ENCODE measurements at regions not wholly inside any gene's neighbourhood (a gene's known extent, or its start where the extent isn't known, plus 50 kb on each side); places are given as distances from the start of the nearest gene placed in this dataset.

GRCh38 chr16:59385491-59385890 is 651.4 kb upstream of the GOT2 start:
- Histone ChIP-seq H3K4me1 (no peaks in the 10 kb centered on the region), H3K9me3 (no peaks in the 10 kb centered on the region), H3K27me3 (no peaks in the 10 kb centered on the region), H3K4me3 (no peak overlapping the region), H3K36me3 (replicated peaks in 1 of 2; ENCODE audit: insufficient read depth in 1 of 2, low read depth in 2 of 2) (no peaks in the 10 kb centered on the region), H3K27ac (no peak overlapping the region)
- no peak for DNase-seq
- intact Hi-C loops (cut with DNase I) = no loop called here
- TF ChIP-seq CTCF (IDR thresholded peaks at IDR 0.05) = no peak
- no peak for TF ChIP-seq POLR2A (IDR thresholded peaks at IDR 0.05)
- 49 to 58% methylated on average over 3 of the region's 3 CpGs for WGBS, 2 donors
- ATAC-seq = peak; percentile 12

- no peaks in the 10 kb centered on the region for H3K4me1 ChIP-seq
- DNase-seq (no peak), ATAC-seq (no peak)
- no peaks in the 10 kb centered on the region for H3K9me3 ChIP-seq
- no peaks in the 10 kb centered on the region for H3K27me3 ChIP-seq
- intact Hi-C loops (cut with DNase I) = no loop called here
- H3K27ac ChIP-seq = no peak overlapping the region
- H3K4me3 ChIP-seq = no peak overlapping the region
- no peak for TF ChIP-seq POLR2A (IDR thresholded peaks at IDR 0.05)
- no peak for TF ChIP-seq CTCF (IDR thresholded peaks at IDR 0.05)
- no peaks in the 10 kb centered on the region for H3K36me3 ChIP-seq (replicated peaks in 1 of 2; ENCODE audit: insufficient read depth in 1 of 2, low read depth in 2 of 2)
These were observed 639.5 kb upstream of the GOT2 start for GRCh38 chr16:59373632-59374031.

- Histone ChIP-seq H3K27me3 (no peaks in the 10 kb centered on the region), H3K9me3 (no peaks in the 10 kb centered on the region), H3K36me3 (replicated peaks in 1 of 2; ENCODE audit: insufficient read depth in 1 of 2, low read depth in 2 of 2) (no peaks in the 10 kb centered on the region), H3K27ac (no peak overlapping the region), H3K4me1 (no peaks in the 10 kb centered on the region), H3K4me3 (no peak overlapping the region)
- TF ChIP-seq POLR2A (IDR thresholded peaks at IDR 0.05) = no peak
- TF ChIP-seq CTCF (IDR thresholded peaks at IDR 0.05) = no peak
- DNase-seq (no peak), ATAC-seq (no peak)
- WGBS, 2 donors = 22 to 26% methylated on average over 4 of the region's 4 CpGs
- intact Hi-C loops (cut with DNase I) = no loop called here
These were observed 636.6 kb upstream of the GOT2 start for GRCh38 chr16:59370717-59371116.

- WGBS, 2 donors = 47 to 48% methylated on average over 5 of the region's 5 CpGs
These were observed 635.4 kb upstream of the GOT2 start for GRCh38 chr16:59369523-59369922.

More at GRCh38 chr16:59369523-59369922, 635.4 kb upstream of the GOT2 start:
- Histone ChIP-seq H3K4me3 (no peak overlapping the region), H3K4me1 (no peaks in the 10 kb centered on the region), H3K27me3 (no peaks in the 10 kb centered on the region), H3K36me3 (replicated peaks in 1 of 2; ENCODE audit: insufficient read depth in 1 of 2, low read depth in 2 of 2) (no peaks in the 10 kb centered on the region), H3K9me3 (no peaks in the 10 kb centered on the region), H3K27ac (no peak overlapping the region)
- ATAC-seq (no peak), DNase-seq (no peak)
- TF ChIP-seq POLR2A (IDR thresholded peaks at IDR 0.05) = no peak
- TF ChIP-seq CTCF (IDR thresholded peaks at IDR 0.05) = no peak
- intact Hi-C loops (cut with DNase I) = no loop called here
